AG08395 (cell line): ENCODE measurements at regions not wholly inside any gene's neighbourhood (a gene's known extent, or its start where the extent isn't known, plus 50 kb on each side); places are given as distances from the start of the nearest gene placed in this dataset.

Source experiments
- DNase-seq: peaks from one replicate; pipeline ENCODE4 v3.0.0; 2012; ENCODE audit warnings: mixed read lengths, low spot score

DNA sequence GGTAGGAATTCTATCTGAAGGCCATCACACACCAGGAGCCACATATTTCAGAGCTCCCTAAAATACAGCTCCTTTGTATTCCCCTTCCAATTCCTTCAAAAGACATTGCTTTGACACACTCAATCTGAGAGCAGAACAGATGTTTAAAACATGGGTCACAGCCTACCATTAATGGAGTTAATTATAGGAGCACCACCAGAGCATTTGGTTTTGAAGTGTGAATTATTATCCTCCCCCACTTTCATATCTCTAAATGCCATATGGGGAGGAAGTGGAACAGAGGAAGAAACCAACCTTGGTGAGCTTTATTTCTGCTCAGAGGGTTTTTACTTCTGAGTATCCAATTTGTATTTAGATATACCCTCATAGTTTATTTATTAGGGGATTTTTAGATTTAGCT is 50.7 kb upstream of the TNFRSF21 start:
- no peak for DNase-seq

DNA sequence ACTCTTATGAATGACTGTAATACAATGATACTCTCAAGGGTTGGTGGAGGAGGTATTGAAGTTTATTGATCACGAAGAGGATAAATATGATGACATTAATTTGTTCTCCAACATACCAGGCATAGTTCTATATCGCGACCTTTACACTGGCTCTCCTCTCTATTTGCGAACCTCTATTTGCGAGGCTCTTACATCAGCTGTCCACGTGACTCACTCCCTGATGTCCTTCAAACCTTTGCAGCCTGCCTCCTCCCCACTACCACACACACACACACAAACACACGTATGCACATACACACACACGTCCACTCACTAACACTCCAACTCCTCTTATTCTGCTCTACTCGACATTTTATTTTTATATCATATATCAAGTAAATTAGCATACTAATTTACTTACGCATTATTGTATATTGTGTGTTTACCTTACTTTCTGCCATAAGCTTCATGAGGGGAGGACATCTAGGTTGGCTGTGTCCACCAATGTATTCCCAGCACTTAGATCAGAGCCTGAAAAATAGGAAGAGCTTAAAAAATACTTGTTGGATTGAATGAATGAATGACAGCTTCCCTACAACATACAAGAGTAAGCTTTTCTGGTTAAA is 53.3 kb upstream of the TNFRSF21 start:
- no peak for DNase-seq

DNA sequence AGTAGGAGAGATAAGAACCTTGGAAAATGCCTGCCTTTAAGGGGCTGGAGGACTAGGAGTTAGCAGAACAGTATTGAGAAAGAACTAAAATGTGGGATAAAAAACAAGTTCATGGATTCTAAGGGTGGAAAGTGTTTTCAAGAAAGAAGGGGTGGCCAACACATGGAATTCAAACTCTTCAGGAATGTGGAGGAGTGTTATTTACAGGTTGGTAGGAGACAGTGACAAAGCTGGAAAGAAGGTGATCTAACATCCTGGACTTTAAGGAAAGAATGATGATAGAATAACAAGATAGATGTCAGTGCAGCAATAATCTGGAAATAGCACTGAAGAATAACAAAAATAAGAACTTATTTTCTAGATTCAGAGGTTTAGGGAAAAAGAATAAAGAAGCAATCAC is 54.0 kb upstream of the TNFRSF21 start:
- no peak for DNase-seq

DNA sequence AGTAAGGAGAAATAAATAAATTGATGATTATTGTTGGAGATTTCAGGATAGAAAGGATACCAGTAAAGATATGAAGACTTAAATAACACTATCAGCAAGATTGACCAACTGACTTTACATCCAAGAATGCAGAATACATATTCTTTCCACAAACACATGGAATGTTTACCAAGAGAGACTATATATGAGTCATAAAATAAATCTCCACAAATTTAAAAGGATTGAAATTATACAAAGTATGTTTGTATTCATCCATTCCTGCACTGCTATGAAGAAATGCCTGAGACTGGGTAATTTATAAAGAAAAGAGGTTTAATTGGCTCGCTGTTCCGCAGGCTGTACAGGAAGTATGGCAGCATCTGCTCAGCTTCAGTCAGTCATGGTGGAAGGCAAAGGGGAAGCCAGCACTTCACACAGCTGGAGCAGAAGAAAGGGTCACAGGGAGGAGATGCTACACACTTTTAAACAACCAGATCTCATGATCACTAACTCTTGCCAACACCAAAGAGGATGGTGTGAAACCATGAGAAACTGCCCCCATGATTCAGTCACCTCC is 56.7 kb upstream of the TNFRSF21 start:
- no peak for DNase-seq

DNA sequence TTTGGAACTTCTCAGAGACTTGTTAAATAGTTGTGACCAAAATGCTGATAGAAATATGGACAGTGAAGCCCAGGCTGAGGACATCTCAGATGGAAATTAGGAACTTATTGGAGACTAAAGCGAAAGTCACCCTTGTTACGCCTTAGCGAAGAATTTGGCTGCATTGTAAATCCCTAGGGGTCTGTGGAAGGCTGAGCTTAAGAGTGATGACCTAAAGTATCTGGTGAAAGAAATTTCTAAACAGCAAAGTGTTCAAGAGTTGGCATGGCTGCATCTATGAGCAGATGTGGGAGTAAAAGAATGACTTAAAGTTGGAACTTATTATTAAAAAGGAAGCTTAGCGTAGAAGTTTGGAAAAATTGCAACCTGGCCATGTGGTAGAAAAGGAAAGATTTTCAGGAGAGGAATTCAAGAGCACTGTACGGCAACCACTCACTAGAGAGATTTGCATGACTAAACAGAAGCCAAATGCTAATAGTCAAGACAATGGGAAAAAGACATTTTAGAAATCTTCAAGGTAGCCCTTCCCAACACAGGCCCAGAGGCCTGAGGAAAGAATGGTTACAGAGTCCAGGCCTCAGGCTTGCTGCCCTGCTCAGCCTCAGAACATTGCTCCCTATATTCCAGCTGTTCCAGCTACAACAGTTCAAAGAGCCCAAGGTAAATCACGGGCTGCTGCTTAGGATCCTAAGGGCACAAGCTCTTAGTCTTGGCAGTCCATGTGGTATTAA is 61.6 kb upstream of the TNFRSF21 start:
- no peak for DNase-seq

DNA sequence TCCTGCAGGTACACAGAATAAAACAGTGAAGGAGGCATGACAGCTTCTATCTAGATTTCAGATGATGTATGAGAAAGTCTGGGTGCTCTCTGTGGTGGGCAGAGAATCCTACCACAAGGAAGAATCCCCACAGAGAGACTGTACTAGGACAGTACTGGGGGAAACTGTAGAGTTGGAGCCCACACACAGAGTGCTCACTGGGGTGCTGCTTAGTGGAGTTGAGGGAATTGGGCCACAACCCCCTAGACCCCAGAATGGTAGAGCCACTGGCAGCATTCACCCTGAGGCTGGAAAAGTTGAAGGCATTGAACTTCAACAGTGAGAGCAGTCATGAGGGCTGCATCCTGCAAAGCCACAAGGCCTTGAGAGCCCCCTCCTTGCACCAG is 62.2 kb upstream of the TNFRSF21 start:
- no peak for DNase-seq

DNA sequence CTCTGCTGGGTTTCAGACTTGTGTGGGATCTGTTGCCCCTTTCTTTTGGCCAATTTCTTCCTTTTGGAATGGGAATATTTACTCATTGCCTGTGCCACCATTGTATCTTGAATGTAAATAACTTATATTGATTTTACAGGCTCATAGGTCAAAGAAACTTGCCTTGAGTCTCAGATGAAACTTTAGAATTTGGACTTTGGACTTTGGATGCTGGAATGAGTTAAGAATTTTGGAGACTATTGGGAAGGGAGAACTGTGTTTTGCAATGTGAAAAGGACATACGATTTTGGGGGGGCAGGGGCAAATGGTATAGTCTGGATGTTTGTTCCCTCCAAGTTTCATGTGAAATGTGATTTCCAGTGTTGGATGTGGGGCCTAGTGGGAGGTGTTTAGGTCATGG is 62.6 kb upstream of the TNFRSF21 start:
- no peak for DNase-seq

DNA sequence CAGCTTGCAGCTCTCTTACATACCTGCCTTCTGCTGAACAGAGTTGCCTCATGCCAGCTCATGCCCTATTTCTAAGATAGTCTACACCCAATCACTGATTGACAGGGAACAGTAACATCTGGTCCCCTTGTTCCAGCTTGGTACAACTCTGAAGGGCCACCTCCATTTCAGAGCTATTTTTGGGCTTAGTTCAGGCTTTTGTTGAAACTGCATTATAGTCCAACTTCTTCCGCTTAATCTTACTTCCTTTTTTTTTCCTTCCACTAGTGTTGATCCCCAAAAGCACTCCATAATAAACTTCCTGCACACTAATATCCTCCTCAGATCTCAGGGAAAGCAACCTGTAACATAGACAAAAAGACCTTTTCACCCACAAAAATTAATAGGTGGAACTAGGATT is 65.7 kb upstream of the TNFRSF21 start:
- DNase-seq: no peak

DNA sequence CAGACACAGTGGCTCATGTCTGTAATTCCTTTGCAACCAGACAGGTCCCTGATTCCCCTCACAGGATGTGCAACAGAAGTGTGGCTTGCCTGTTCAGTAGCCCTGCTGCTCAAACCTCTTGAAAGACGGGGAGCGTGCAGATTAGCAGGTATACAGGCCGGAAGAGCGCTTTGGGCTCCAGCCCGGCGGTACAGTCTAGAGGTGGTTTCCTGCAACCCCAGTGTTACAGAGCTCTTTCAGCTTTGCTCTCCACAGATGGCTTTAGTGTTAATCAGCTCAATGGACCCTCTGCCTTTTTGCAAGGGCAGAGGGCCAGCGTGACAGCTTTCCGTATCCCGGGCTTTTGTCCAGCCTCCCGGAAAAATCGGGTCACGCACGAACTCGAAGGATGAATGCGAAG is 67.2 kb upstream of the TNFRSF21 start:
- DNase-seq: no peak

DNA sequence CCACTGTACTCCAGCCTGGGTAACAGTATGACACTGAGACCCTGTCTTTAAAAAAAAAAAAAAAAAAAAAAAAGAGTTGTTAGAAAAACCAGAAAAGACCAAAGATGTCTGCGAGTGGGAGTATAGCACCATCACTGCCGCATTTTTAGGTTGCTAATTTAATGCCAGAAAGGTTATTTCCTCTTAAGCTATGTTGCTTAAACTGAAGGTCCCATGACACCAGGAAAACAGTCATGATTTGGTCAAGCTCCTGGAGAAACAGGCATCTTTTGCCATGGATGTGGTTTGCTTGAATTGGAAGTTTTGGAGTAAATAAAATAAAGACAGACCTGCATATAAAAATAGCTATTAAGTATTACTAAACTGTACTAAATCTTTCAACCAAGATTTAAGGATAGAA is 68.3 kb upstream of the TNFRSF21 start:
- no peak for DNase-seq

DNA sequence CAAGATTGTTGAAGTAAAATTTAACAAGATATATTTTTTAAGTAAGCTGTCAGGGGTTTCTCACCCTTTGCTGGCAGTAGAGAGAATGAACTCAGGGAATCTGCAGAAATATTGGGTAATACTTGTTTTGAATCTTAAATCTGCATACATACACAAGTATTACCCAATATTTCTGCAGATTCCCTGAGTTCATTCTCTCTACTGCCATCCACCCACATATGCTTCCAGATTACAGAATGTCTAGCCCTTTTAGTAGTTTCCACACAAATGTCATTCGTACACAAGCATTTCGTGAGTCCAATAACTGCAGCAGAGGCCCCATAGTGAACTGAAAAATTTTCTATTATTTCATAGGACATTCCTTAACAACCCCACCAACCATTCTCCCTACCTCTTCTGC is 69.6 kb upstream of the TNFRSF21 start:
- DNase-seq: no peak

DNA sequence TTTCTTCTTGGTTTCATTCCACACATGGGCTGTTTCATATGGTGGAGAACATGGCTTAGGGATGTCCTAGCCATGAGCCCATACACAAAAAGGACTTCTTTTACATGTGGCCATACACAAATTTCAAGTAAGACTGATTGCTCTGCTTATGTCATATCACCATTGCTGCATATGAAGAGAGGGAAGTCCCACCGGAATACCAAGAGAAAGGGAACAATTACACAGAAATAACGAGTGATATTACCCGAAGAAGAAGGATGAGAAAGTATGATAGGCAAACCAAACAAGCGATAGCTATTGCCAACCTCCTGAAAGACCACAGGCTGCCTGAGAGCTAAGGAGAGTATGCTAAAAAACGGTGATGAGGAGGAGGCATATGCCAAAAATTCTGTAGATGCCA is 70.5 kb upstream of the TNFRSF21 start:
- DNase-seq: no peak

DNA sequence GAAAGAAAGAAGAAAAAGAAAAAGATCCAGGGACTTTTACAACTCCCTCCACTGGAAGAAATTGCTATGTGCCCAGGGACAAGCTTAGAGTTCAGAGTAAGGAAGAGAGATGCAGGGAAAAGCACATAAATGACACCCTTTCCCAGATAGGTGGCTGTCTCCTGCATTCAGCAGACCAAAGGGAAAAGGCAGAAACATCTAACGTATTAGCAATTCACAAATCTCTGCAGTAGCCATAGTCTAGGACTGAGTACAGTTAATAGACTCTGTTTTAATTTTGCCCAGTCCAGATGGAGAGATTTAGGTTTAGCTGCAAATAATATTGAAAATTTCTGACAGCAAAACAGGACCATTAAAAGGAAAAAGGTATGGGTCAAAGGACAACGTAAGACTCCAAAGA is 71.3 kb upstream of the TNFRSF21 start:
- no peak for DNase-seq

DNA sequence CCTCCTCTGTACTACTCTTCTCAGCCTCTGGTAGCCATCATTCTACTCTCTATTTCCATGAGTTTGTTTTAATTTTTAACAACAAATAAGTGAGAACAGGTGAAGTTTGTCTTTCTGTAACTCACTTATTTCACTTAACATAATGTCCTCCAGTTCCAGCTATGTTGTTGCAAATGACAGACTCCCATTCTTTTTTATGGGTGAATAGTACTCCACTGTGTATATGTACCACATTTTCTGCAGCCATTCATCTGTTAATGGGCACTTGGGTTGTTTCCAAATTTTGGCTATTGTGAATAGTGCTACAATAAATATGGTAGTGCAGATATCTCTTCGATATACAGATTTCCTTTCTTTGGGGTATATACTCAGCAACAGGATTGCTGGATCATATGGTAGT is 73.7 kb upstream of the TNFRSF21 start:
- DNase-seq: no peak

DNA sequence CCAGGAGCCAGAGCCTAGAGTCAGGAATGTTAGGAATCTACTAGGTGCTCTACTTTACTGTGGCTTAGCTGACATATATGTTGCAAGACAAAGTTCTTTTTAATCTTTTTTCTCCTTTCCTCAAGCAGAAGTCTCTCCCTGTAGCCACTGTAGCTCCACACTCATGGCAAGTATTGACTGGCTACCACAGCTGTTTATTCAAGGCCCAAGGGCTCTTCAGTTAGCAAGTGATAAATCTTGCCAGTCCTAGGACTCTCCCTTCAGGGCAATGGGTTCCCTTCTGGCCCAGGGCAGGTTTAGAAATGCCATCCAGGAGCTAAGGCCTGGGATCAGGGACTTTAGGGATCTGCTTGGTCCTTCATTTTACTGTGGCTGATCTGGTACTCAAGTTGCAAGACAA is 82.0 kb upstream of the TNFRSF21 start:
- no peak for DNase-seq

DNA sequence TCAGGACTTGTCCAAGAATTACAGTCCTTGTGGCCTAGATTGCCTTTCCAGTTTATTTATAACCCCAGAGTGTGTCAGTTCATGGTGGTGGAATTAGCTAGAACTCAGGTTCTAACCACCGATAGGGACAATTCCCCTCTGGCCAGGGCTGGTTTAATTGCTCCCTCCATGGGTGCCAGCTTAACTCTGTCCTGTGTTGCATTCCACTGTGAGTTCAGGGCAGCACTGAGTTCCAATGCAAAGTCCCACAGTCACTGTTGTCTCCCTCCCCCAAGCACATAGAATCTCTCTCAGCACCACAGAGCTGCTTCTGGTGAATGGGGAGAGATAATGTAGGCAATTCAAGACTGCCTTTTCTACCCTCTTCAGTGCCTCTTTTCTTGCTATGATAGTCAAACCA is 82.5 kb upstream of the TNFRSF21 start:
- no peak for DNase-seq

DNA sequence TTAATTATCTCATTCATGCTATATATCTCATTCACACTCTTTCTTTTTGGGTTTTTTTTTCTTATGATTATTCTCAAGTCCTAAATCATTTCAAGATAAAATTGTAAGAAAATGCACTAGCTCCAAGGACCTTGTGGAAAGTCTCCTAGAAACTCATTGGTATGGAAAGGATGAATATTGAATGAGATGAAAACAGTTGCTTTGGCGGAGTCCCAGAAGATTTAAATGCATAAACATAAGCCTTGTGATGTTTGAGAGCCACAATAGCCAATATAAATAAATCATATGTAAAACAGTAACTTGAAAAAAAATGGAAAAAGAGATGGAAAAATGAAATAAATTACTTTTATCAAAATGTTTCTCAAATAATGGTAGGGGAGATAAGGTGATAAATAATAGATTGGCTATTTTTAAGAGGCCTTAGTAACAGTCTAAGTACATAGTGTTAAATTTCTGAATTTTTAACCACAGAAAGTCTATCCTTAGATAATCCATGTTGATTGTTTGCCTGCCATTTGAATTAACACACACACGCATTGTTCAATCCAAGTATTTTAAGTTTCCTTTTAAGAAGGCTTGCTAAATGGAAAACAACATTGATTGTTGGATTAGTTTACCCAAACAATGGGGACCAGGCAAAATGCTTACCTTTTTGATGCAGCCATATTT is 81.1 kb upstream of the CD2AP start:
- no peak for DNase-seq

DNA sequence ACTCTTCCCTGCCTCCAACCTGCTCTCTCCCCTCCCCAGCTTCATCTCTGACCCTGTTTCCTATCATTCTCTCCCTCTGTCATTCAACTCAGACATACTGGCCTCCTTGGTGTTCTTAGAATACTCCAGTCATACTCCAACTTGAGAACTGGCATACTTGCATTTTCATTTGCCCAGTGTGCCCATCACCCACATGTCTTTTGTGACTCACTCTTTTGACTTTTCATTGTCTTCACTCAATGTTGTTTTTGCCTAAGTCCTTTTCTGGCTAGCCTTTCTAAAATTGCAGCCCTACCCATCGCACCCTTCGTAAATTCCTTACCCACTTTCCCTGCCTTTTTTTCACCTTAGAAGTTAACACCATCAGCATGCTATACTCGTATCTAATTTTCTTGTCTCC is 77.0 kb upstream of the CD2AP start:
- no peak for DNase-seq

DNA sequence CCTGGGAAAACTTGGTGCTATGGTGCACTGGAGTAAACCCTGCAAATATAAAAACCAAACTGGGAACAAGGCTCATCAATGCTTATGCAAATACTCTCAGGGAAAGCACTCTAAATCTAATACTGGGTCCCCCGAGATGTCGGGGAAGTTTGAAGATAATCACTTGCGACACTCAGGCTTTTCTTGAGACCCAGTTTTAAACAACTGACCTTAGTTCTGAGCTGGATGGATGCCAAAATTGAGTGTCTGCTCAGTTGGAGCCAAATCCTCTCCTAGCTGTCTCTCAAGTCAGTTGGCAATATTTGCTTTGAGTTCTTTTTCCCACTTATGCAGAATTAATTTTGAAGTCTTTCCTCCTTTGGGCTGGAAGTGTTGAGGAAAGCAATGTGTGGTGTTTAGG is 75.5 kb upstream of the CD2AP start:
- no peak for DNase-seq

DNA sequence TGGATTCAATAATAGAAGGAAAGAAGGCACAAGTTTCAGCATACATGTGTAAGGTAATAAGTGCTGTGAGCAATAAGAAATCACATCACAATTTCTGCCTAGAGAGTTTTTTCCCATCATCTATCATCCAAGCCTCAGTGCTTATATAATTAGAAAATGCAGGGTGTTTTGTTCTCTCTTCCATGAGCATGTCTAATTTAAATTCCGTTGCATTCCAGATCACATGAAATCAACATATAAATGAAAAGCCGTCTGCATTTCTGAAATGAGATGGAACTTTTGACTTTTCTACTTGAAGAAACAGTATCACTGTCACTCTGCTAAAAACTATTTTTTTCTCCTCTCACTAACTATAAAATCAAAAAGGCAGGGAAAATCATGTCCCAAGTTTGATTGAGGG is 74.5 kb upstream of the CD2AP start:
- DNase-seq: no peak

DNA sequence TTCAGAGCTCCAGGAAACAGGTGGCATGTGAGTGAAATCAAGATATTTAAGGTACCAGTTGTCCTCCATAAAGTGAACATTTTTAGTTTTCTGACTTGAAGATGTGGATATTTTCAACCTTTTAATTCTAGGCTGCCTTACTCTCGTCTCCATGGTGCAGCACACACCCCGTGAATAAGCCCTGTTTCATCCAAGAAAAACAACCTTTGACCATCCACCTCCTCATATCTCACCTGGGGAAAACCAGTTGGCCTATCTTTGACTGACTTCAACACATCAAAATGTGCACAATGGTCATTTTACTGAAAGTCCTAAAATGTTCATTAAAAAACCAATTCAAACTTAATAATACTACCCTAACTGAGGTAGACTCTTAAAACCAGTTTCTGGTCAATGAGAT is 73.8 kb upstream of the CD2AP start:
- DNase-seq: no peak

DNA sequence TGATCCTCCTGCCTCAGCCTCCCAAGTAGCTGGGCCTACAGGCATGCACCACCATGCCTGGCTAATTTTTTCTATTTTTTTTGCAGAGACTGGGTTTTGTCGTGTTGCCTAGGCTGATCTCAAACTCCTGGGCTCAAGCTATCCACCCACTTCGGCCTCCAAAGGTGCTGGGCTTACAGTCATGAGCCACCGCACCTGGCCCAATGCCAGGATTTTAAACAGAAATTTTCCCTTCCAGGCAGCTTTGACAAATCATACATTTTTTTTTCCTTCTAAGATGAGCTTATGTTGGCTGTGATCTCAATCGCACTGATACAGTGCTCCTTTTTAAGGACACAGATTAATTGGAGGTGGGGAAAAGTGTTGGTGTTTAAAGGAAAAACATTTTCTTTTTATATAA is 73.2 kb upstream of the CD2AP start:
- no peak for DNase-seq

DNA sequence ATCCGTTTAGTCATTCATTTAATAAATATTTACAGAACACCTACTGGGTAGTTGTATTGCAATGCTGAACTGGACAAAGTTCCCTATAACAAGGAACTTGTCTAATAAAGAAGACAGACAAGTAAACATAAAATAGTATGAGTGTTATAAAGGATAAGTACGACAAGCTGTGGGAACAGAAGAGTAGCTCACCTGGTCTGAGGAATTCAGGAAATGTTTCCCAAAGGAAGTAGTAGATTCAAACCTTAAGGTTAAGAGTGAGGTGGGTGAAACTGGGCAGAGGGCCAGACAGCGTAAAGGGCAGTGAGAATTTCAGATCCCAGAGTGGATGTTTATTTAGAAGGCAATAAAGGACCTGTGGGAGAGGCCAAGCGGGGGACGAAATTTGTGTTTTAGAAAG is 72.3 kb upstream of the CD2AP start:
- DNase-seq: no peak
